Osteoblast (primary cell): ENCODE measurements at regions not wholly inside any gene's neighbourhood (a gene's known extent, or its start where the extent isn't known, plus 50 kb on each side); places are given as distances from the start of the nearest gene placed in this dataset.

ENCODE experiments used
- DNase-seq: peaks from one replicate; pipeline ENCODE4 v3.0.0; 2011; ENCODE audit warnings: low spot score, mixed read lengths; ENCODE audit not compliant: insufficient read length; ENCODE audit errors: missing footprints
- H2AFZ ChIP-seq: 2 replicates; pipeline ENCODE4 v1.6.0; 2011; ENCODE audit warnings: mild to moderate bottlenecking, low read length
- H3K27ac ChIP-seq: 2 replicates; pipeline ENCODE4 v1.5.1; 2011; ENCODE audit warnings: mild to moderate bottlenecking, low read depth, low read length, moderate library complexity
- H3K27me3 ChIP-seq: 2 replicates; pipeline ENCODE4 v1.6.0; 2012; ENCODE audit warnings: mild to moderate bottlenecking, control low read depth, inconsistent platforms, low read length, moderate library complexity; ENCODE audit not compliant: insufficient read depth
- H3K36me3 ChIP-seq: 2 replicates; pipeline ENCODE4 v1.5.1; 2011; ENCODE audit warnings: mild to moderate bottlenecking, low read length, control low read depth, moderate library complexity; ENCODE audit not compliant: insufficient read depth
- H3K4me1 ChIP-seq: 2 replicates; pipeline ENCODE4 v1.5.1; 2011; ENCODE audit warnings: mild to moderate bottlenecking, low read length, control low read depth, moderate library complexity; ENCODE audit not compliant: insufficient read depth
- H3K4me2 ChIP-seq: 2 replicates; pipeline ENCODE4 v1.6.0; 2011; ENCODE audit warnings: mild to moderate bottlenecking, low read length; ENCODE audit not compliant: insufficient read depth
- H3K4me3 ChIP-seq: fragments of 200-600 bp; sonication (generic); 3 replicates; pipeline ENCODE4 v1.5.1; 2012; ENCODE audit warnings: mild to moderate bottlenecking, low read length, inconsistent platforms; ENCODE audit not compliant: insufficient read depth
- H3K79me2 ChIP-seq: 2 replicates; pipeline ENCODE4 v1.6.0; 2012; ENCODE audit warnings: mild to moderate bottlenecking, low read length, control low read depth, inconsistent platforms; ENCODE audit not compliant: insufficient read depth
- H3K9me3 ChIP-seq: 2 replicates; pipeline ENCODE4 v1.5.1; 2011; ENCODE audit warnings: low read depth, low read length, control low read depth
- H4K20me1 ChIP-seq: 2 replicates; pipeline ENCODE4 v1.6.0; 2012; ENCODE audit warnings: mild to moderate bottlenecking, low read length, control low read depth; ENCODE audit not compliant: insufficient read depth
- CTCF ChIP-seq: IDR thresholded peaks from 2 replicates; pipeline ENCODE4 v1.5.1; 2011; ENCODE audit warnings: mild to moderate bottlenecking, low read depth, low read length, moderate library complexity; ENCODE audit errors: extremely low read depth

- TF ChIP-seq CTCF = no peak
- Histone ChIP-seq H3K4me1 (no peaks in the 10 kb centered on the region), H3K9me3 (no peaks in the 10 kb centered on the region)
These were observed 95.2 kb upstream of the ZNF716 start for GRCh38 chr7:57354679-57355338.

GRCh38 chr7:57361406-57361805 lies 88.6 kb upstream of the ZNF716 start:
- Histone ChIP-seq H3K4me3 (no peak overlapping the region), H3K4me1 (no peaks in the 10 kb centered on the region), H2AFZ (no peak overlapping the region), H3K27ac (no peak overlapping the region), H3K79me2 (no peaks in the 10 kb centered on the region), H3K36me3 (no peaks in the 10 kb centered on the region), H4K20me1 (no peaks in the 10 kb centered on the region), H3K4me2 (no peak overlapping the region), H3K9me3 (no peaks in the 10 kb centered on the region), H3K27me3 (no peaks in the 10 kb centered on the region)
- DNase-seq = no peak
- no peak for TF ChIP-seq CTCF

More at GRCh38 chr7:57354679-57355338, 95.2 kb upstream of the ZNF716 start:
- Histone ChIP-seq H3K36me3 (no peaks in the 10 kb centered on the region), H2AFZ (no peak overlapping the region), H3K27me3 (no peaks in the 10 kb centered on the region), H3K27ac (no peak overlapping the region), H4K20me1 (no peaks in the 10 kb centered on the region), H3K4me2 (no peak overlapping the region), H3K79me2 (no peaks in the 10 kb centered on the region), H3K4me3 (no peak overlapping the region)
- DNase-seq = no peak

GRCh38 chr7:57362868-57363267 lies 87.1 kb upstream of the ZNF716 start:
- Histone ChIP-seq H3K9me3 (peaks cover 5% of the 10 kb centered on the region), H3K36me3 (no peaks in the 10 kb centered on the region), H3K27me3 (no peaks in the 10 kb centered on the region), H3K27ac (no peak overlapping the region), H4K20me1 (no peaks in the 10 kb centered on the region), H2AFZ (no peak overlapping the region), H3K4me2 (no peak overlapping the region), H3K79me2 (no peaks in the 10 kb centered on the region), H3K4me1 (no peaks in the 10 kb centered on the region), H3K4me3 (no peak overlapping the region)
- no peak for TF ChIP-seq CTCF
- DNase-seq = no peak

DNA sequence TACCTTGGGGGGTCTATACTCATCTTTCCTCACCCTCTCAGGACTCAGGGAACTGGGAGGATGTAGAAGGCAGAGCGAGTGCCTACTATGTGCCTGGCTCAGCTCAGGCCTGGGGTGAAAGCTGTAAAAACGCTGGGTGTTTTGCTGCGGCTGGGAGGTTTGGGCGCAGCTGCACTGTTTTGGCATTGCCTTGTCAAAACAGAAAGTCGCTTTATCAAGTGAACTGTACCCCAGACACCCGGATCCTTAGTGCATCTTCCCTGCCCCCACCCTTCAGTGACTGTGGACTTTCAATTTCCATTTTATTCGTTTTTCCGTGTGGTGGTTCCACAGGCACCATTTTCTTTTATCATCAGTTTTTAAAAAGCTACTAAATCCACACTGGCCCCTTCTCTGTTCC lies 86.7 kb upstream of the ZNF716 start:
- H3K36me3 ChIP-seq = no peaks in the 10 kb centered on the region
- DNase-seq = no peak
- no peak overlapping the region for H3K27ac ChIP-seq
- H3K27me3 ChIP-seq = no peaks in the 10 kb centered on the region
- H3K4me1 ChIP-seq = no peaks in the 10 kb centered on the region
- H4K20me1 ChIP-seq = no peaks in the 10 kb centered on the region
- H3K4me2 ChIP-seq = no peak overlapping the region
- no peaks in the 10 kb centered on the region for H3K79me2 ChIP-seq
- H3K9me3 ChIP-seq = peaks cover 5% of the 10 kb centered on the region
- TF ChIP-seq CTCF = no peak
- H2AFZ ChIP-seq = no peak overlapping the region
- H3K4me3 ChIP-seq = no peak overlapping the region
